Iris pigment epithelial cell (primary cell): ENCODE measurements at regions not wholly inside any gene's neighbourhood (a gene's known extent, or its start where the extent isn't known, plus 50 kb on each side); places are given as distances from the start of the nearest gene placed in this dataset.
A peak's percentile ranks its signal among the peaks of the same experiment; 100 is the strongest.
"Not testable (repeated sequence)": the region's sequence is repeated elsewhere in the genome, so short reads cannot be mapped to it uniquely, and the experiment has no call there.

Experiments
- DNase-seq: peaks from one replicate; pipeline ENCODE4 v3.0.0-alpha.2; 2011; ENCODE audit warnings: low read depth

- not testable (repeated sequence) for DNase-seq
These were observed 144.1 kb downstream of the AKR1D1 start for GRCh38 chr7:138220321-138220720.

- not testable (repeated sequence) for DNase-seq
These were observed 145.1 kb downstream of the AKR1D1 start for GRCh38 chr7:138221388-138221787.

GRCh38 chr7:138223402-138223879 lies 147.2 kb downstream of the AKR1D1 start:
- DNase-seq: no peak

DNA sequence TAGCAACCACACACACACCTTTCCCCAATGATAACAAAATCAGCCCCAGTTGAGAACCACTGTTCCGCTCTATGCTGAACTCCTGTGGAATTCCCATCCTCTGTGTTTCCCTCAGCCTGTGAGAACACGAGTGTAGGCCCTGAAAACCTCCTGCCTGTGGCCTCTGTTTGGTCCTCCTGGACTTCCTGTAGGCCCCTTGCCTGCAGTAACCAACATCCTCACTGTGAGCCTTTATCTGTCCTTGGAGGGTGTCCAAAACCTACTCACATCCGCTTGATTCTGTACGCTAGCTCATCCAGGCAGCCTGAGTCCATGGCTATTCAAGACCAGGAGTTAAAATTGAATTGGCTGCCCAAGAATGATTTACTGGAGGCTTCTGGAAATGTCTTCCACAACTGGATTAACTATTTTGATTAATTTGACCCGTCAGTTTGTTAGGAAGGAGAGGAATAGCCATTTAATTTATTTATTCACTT lies 149.8 kb downstream of the AKR1D1 start:
- DNase-seq: peak; percentile 81

- DNase-seq: no peak
These were observed 150.6 kb downstream of the AKR1D1 start for GRCh38 chr7:138226745-138227279.

- no peak for DNase-seq
These were observed 151.9 kb downstream of the AKR1D1 start for GRCh38 chr7:138228119-138228518.

GRCh38 chr7:138228769-138229168 lies 152.5 kb downstream of the AKR1D1 start:
- no peak for DNase-seq

- no peak for DNase-seq
These were observed 156.9 kb downstream of the AKR1D1 start for GRCh38 chr7:138233189-138233588.

DNA sequence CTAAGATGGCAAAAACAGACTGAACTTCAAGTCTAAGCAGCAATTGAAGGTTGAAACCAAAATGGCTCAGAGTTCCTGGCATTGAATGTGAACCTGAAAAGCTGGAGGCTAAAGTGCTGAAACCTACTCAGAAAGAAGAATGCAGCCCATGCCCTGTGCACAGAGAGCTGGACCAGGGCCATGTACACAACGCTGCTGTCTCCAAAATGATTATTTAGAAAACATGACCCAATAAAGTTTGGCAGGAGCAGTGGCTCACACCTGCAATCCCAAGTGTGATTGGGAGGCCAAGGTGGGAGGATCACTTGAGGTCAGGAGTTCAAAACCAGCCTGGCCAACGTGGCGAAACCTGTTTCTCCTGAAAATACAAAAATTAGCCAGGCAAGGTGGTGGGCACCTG lies 158.9 kb downstream of the AKR1D1 start:
- DNase-seq: no peak

- DNase-seq: no peak
These were observed 161.7 kb downstream of the AKR1D1 start for GRCh38 chr7:138237995-138238394.

DNA sequence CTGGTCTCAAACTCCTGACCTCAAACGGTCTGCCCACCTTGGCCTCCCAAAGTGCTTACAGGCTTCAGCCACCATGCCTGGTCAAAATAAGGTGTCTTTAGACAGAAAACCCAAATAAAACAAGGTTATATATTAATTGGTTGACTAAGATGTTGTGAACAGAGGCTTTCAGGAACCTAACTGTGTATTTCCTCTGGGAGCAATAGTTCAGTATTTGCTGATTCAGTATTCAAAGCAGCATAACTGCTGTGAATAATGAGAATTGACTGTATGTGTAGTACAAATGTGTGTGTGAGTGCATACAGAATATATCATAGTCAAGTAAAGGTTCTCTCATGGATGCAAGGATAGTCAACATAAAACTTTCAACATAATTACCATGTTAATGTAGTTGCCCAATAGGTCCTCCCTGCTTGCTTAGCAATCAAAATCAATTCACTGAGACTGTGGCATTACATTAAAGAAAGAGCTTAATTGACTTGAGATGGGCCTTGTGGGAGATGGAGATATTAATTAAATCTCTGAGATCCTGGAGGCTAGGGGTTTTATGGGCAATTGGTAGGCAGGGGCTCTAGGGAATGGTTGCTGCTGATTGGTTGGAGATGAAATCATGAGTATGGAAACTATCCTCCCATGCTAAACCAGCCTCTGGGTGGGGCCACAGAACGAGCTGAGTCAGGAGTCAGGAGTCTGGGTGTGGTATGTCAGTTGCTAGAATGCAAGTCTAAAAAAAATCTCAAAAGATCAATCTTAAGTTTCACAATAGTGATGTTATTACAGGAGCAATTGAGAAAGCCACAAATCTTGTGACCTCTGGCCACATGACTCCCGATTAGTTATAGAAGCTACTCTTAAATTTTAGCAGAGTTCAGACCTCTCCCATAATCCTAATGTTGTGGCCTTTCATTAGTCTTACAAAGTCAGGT lies 162.7 kb downstream of the AKR1D1 start:
- DNase-seq: peak; percentile 65

DNA sequence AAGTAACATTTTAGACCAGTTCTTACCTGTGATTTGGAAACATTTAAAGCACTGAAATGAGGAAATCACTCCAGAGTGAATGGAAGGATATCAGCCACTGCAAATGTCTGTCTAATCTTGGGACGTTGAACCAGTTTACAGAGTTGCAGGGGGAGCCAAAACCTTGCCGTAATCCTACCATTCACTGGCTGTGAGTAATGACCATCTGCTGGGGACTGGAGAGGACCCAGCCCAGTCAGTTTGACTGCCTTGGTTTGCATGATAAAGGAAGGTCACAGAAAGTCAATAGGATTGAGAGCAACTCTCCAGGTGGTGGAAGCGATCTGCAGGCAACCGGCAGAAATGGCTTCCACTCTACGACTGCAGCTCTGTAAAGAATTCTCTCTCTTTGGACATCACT lies 167.2 kb downstream of the AKR1D1 start:
- peak; percentile 34 for DNase-seq

- no peak for DNase-seq
These were observed 167.6 kb downstream of the AKR1D1 start for GRCh38 chr7:138243836-138244235.

- DNase-seq: no peak
These were observed 168.3 kb downstream of the AKR1D1 start for GRCh38 chr7:138244606-138245005.

DNA sequence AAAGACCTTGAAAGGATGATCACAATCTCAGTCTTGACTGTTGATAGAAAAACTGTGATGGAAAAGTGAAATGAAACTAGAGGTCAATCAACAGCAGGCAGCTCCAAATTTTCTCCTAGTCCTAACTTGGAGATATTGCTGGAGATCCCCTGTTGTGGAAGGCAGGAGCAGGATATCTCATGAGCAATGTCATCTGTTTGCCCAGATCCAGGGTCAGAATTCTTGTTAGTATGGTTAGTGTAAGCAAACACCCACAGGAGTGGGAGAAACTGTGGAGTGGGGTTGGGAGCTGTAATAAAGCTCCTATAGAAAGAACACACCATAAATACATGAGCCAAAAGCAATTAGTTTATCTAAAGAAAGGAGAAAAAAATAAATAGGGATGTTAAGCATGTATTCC lies 169.0 kb downstream of the AKR1D1 start:
- DNase-seq: no peak

GRCh38 chr7:138245682-138246081 lies 169.4 kb downstream of the AKR1D1 start:
- DNase-seq: peak; percentile 69

DNA sequence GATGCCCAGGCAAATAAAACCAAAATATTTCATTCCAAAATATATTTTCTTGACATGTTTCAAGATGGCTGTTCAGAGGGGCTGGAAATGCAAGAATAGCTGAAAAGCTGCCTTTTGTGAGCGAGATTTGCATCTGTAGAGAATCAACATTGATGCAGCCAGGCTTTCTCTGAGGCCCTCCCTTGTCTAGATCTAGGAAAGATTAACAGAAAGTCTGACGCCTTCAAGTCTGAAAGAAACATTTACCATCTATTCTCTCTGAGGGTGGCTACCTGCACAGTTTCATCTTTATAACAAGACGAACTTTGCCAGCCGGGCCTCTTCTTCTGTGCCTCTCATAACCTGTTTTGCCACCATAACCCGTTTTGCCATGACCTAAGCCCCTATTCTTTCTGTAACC lies 170.2 kb downstream of the AKR1D1 start:
- DNase-seq: no peak

- DNase-seq: no peak
These were observed 170.8 kb downstream of the AKR1D1 start for GRCh38 chr7:138247081-138247480.

GRCh38 chr7:138247568-138248333 lies 171.5 kb downstream of the AKR1D1 start:
- peak; percentile 67 for DNase-seq

- peak; percentile 30 for DNase-seq
These were observed 172.3 kb downstream of the AKR1D1 start for GRCh38 chr7:138248609-138249008.

GRCh38 chr7:138249975-138250374 lies 173.7 kb downstream of the AKR1D1 start:
- no peak for DNase-seq

DNA sequence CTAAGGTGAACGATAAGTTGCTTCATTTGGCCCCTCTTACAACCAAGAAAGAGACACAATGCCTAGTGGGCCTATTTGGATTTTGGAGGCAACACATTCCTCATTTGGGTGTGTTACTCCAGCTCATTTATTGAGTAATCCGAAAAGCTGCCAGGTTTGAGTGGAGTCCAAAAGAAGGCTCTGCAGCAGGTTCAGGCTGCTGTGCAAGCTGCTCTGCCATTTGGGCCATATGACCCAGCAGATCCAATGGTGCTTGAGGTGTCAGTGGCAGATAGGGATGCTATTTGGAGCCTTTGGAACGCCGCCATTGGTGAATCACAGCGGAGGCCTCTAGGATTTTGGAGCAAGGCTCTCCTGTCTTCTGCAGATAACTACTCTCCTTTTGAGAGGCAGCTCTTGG lies 176.4 kb downstream of the AKR1D1 start:
- not testable (repeated sequence) for DNase-seq

DNA sequence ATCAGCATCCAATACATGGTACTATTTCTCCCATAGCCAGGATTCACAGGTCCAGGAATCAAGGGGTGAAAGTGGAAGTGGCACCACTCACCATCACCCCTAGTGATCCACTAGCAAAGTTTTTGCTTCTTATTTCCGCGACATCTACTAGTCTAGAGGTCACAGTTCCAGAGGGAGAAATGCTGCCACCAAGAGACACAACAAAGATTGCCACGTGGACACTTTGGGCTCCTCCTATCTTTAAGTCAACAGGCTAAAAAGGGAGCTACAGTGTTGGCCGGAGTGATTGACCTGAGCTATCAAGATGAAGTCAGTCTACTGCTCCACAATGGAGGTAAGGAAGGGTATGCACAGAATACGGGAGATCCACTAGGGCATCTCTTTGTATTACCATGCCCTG lies 178.2 kb downstream of the AKR1D1 start:
- DNase-seq: no peak
